HL-60 (cell line): ENCODE measurements at regions not wholly inside any gene's neighbourhood (a gene's known extent, or its start where the extent isn't known, plus 50 kb on each side); places are given as distances from the start of the nearest gene placed in this dataset.

ENCODE experiments used
- CTCF ChIP-seq: IDR thresholded peaks from one replicate; pipeline ENCODE4 v1.5.1; 2011; ENCODE audit warnings: low read length, control low read depth, inconsistent platforms; ENCODE audit not compliant: insufficient read depth
- POLR2AphosphoS5 ChIP-seq: IDR thresholded peaks from 2 replicates; pipeline ENCODE4 v1.6.1; 2012; ENCODE audit warnings: low read depth
- TF ChIP-seq, protein P1 (sequence below): IDR thresholded peaks from 2 replicates; pipeline ENCODE4 v1.6.1; 2012; ENCODE audit warnings: low read depth; ENCODE audit not compliant: insufficient replicate concordance

DNA sequence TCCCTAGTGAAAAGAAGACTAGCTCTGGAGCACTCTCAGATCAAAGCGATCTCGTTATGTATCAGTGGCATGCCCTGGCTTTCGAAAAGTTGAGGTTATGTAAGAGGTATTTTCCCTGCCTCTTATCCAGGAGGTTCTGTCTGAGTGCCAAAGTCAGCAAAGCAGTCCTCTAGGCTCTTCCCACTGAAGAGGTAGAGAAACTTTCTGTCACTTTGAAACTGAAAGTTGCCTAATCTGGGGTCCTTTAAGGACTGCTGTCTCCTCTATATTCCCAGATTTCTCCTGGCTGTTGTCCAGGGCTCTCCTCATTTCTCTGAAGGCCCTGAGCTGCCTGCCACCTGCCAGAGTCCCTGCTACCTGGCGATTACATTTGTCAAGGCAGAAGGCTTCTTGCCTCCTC, 96.3 kb downstream of the B3GNT2 start:
- TF ChIP-seq, protein P1, sequence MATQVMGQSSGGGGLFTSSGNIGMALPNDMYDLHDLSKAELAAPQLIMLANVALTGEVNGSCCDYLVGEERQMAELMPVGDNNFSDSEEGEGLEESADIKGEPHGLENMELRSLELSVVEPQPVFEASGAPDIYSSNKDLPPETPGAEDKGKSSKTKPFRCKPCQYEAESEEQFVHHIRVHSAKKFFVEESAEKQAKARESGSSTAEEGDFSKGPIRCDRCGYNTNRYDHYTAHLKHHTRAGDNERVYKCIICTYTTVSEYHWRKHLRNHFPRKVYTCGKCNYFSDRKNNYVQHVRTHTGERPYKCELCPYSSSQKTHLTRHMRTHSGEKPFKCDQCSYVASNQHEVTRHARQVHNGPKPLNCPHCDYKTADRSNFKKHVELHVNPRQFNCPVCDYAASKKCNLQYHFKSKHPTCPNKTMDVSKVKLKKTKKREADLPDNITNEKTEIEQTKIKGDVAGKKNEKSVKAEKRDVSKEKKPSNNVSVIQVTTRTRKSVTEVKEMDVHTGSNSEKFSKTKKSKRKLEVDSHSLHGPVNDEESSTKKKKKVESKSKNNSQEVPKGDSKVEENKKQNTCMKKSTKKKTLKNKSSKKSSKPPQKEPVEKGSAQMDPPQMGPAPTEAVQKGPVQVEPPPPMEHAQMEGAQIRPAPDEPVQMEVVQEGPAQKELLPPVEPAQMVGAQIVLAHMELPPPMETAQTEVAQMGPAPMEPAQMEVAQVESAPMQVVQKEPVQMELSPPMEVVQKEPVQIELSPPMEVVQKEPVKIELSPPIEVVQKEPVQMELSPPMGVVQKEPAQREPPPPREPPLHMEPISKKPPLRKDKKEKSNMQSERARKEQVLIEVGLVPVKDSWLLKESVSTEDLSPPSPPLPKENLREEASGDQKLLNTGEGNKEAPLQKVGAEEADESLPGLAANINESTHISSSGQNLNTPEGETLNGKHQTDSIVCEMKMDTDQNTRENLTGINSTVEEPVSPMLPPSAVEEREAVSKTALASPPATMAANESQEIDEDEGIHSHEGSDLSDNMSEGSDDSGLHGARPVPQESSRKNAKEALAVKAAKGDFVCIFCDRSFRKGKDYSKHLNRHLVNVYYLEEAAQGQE = no peak
- no peak for TF ChIP-seq CTCF
- TF ChIP-seq POLR2AphosphoS5 = no peak
